Neutrophil (primary cell): ENCODE measurements at regions not wholly inside any gene's neighbourhood (a gene's known extent, or its start where the extent isn't known, plus 50 kb on each side); places are given as distances from the start of the nearest gene placed in this dataset.

Experiments
- H3K27ac ChIP-seq: fragments of 200-600 bp; sonication (generic); 2 replicates; pipeline ENCODE4 v1.5.1; 2016; ENCODE audit warnings: mild to moderate bottlenecking, moderate library complexity
- H3K27me3 ChIP-seq: fragments of 200-600 bp; sonication (generic); 2 replicates; pipeline ENCODE4 v1.6.0; 2016; ENCODE audit warnings: mild to moderate bottlenecking
- H3K36me3 ChIP-seq: fragments of 200-600 bp; sonication (generic); 2 replicates; pipeline ENCODE4 v1.5.1; 2017
- H3K4me1 ChIP-seq, 2 experiments: fragments of 200-600 bp in 1 of 2; sonication (generic) in 1 of 2; 1 replicate in 1 of 2; 2 replicates in 1 of 2; pipeline versions ENCODE4 v1.5.1 to v1.6.1; 2013 to 2016; ENCODE audit warnings: low read depth in 1 of 2, low read length in 1 of 2, mild to moderate bottlenecking in 1 of 2, moderate library complexity in 1 of 2; ENCODE audit not compliant: control insufficient read depth in 1 of 2, insufficient read depth in 1 of 2
- H3K4me3 ChIP-seq, 2 experiments: fragments of 200-600 bp in 1 of 2; sonication (generic) in 1 of 2; 1 replicate in 1 of 2; 2 replicates in 1 of 2; pipeline ENCODE4 v1.5.1; 2013 to 2016; ENCODE audit warnings: low read depth in 1 of 2, low read length in 1 of 2, mild to moderate bottlenecking in 1 of 2, moderate library complexity in 1 of 2
- H3K9me3 ChIP-seq: fragments of 200-600 bp; sonication (generic); 2 replicates; pipeline ENCODE4 v1.5.1; 2016
- CTCF ChIP-seq: fragments of 200-600 bp; sonication (generic); IDR thresholded peaks from 2 replicates; pipeline ENCODE4 v1.5.1; 2016; ENCODE audit warnings: antibody characterized with exemption

- no peaks in the 10 kb centered on the region for H3K27me3 ChIP-seq
- TF ChIP-seq CTCF: no peak
- no peak overlapping the region for H3K27ac ChIP-seq
- no peak overlapping the region for H3K4me3 ChIP-seq
- peaks cover 22 to 33% of the 10 kb centered on the region in 2 experiments for H3K4me1 ChIP-seq
- no peaks in the 10 kb centered on the region for H3K36me3 ChIP-seq
- H3K9me3 ChIP-seq: no peaks in the 10 kb centered on the region
Observed at GRCh38 chr3:71962561-71963240, 177.8 kb upstream of the PROK2 start.

- Histone ChIP-seq H3K4me1 (peaks cover 14 to 25% of the 10 kb centered on the region in 2 experiments), H3K4me3 (no peak overlapping the region), H3K27ac (no peak overlapping the region), H3K9me3 (no peaks in the 10 kb centered on the region), H3K36me3 (no peaks in the 10 kb centered on the region), H3K27me3 (no peaks in the 10 kb centered on the region)
- TF ChIP-seq CTCF: no peak
Observed at GRCh38 chr3:71961891-71962290, 176.9 kb upstream of the PROK2 start.

GRCh38 chr3:71961378-71961777 is 176.4 kb upstream of the PROK2 start:
- Histone ChIP-seq H3K9me3 (no peaks in the 10 kb centered on the region), H3K27me3 (no peaks in the 10 kb centered on the region), H3K4me1 (peaks cover 9 to 20% of the 10 kb centered on the region in 2 experiments), H3K36me3 (no peaks in the 10 kb centered on the region), H3K27ac (no peak overlapping the region), H3K4me3 (no peak overlapping the region)
- no peak for TF ChIP-seq CTCF

- no peaks in the 10 kb centered on the region for H3K27me3 ChIP-seq
- no peaks in the 10 kb centered on the region for H3K9me3 ChIP-seq
- no peak for TF ChIP-seq CTCF
- H3K4me3 ChIP-seq: no peak overlapping the region
- H3K4me1 ChIP-seq: peaks cover 12 to 18% of the 10 kb centered on the region in 2 experiments
- H3K27ac ChIP-seq: no peak overlapping the region
- no peaks in the 10 kb centered on the region for H3K36me3 ChIP-seq
Observed at GRCh38 chr3:71958533-71958932, 173.6 kb upstream of the PROK2 start.

GRCh38 chr3:71956716-71957115 is 171.8 kb upstream of the PROK2 start:
- Histone ChIP-seq H3K27me3 (no peaks in the 10 kb centered on the region), H3K4me1 (peaks cover 7 to 11% of the 10 kb centered on the region in 2 experiments)
- no peak for TF ChIP-seq CTCF

GRCh38 chr3:71956069-71956340 is 171.1 kb upstream of the PROK2 start:
- Histone ChIP-seq H3K27me3 (no peaks in the 10 kb centered on the region), H3K27ac (no peak overlapping the region), H3K4me3 (no peak overlapping the region), H3K36me3 (no peaks in the 10 kb centered on the region), H3K4me1 (peaks cover 6 to 11% of the 10 kb centered on the region in 2 experiments), H3K9me3 (no peaks in the 10 kb centered on the region)
- TF ChIP-seq CTCF: no peak

More at GRCh38 chr3:71956716-71957115, 171.8 kb upstream of the PROK2 start:
- H3K36me3 ChIP-seq: no peaks in the 10 kb centered on the region
- H3K9me3 ChIP-seq: no peaks in the 10 kb centered on the region
- H3K27ac ChIP-seq: no peak overlapping the region
- H3K4me3 ChIP-seq: no peak overlapping the region
